GM21717 (cell line): ENCODE measurements at regions not wholly inside any gene's neighbourhood (a gene's known extent, or its start where the extent isn't known, plus 50 kb on each side); places are given as distances from the start of the nearest gene placed in this dataset.
"Not testable (repeated sequence)": the region's sequence is repeated elsewhere in the genome, so short reads cannot be mapped to it uniquely, and the experiment has no call there.

Source experiments
- ATAC-seq: cut with Tn5 transposase; IDR thresholded peaks from one replicate; pipeline ENCODE4 v1.9.1; 2021; ENCODE audit warnings: mild to moderate bottlenecking, moderate library complexity; ENCODE audit not compliant: unreplicated experiment

DNA sequence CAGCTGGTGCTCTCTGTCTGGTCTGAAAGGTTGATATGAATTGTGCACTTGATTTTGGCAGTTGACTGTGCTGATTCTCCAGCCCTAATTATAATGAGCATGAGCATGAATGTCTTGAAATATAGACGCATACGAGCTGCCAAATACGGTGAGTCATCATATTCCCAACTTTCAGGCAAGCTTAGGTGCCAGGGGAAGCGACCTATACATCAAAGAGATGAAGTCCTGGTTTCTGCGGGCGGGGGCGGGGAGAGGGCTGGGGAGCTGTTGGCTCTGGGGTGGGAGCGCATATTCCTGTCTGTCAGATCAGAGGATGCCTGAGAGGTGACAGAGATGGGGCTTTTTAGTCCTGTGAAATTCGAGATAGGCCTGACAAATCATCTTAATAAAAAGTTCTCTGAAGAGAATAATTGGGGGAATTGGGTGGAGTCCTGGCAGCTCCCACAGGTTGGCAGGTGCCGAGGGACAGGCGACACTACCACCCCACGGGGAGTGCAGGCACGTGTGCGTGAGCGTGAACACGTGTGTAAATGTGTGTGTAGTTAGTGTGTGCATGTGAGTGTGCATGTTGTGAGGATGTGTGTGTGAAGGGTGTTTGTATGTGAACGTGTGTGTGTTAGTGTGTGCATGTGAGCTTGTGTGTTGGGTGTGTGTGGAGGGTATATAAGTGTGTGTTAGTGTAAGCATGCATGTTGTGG, 865.3 kb downstream of the TBC1D22A start:
- no peak for ATAC-seq

DNA sequence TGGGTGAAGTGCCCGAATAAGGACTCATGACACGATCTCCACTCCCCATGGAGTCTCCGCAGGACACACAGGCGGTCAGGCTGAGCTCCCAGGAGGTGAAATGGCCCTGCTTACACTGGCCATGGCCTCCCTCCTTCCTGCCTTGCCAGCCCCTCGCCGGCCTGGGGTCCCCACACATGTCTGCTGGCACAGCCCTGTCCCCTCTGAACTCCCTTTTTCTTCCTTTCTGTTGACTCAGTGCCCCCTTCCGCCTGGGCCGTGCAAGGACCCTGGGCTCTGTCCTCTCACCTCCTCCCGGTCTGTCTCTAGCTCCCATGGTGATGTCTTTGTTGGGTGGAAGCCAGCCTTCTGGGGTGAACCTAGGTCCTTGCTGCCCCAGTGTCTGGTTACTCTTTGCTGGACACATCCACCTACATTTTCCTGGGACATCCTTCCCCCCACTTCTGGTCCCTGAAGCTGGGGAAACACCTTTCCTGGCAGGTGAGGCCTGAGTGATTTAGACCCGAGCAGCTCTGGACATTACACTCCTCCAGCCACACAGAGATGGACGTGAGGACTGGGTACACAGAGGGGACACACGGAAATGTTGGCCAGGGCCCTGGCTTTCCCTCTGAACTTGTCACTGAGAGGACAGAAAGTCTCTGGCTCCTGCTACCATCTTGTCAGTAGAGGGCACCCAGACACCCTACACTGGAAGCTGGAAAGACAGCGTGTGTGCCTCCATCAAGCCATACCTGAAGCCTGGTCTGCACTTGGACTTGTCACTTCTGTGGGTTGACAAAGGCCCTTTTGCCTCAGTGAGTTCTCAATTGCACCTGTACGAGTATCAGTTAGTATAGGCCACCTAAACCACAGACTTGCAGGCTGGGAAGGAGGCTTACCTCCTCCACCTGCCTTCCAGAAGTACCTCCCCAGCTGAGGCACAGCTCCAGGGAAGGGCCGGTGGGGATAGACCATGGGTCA, 864.3 kb downstream of the TBC1D22A start:
- ATAC-seq, result no peak

DNA sequence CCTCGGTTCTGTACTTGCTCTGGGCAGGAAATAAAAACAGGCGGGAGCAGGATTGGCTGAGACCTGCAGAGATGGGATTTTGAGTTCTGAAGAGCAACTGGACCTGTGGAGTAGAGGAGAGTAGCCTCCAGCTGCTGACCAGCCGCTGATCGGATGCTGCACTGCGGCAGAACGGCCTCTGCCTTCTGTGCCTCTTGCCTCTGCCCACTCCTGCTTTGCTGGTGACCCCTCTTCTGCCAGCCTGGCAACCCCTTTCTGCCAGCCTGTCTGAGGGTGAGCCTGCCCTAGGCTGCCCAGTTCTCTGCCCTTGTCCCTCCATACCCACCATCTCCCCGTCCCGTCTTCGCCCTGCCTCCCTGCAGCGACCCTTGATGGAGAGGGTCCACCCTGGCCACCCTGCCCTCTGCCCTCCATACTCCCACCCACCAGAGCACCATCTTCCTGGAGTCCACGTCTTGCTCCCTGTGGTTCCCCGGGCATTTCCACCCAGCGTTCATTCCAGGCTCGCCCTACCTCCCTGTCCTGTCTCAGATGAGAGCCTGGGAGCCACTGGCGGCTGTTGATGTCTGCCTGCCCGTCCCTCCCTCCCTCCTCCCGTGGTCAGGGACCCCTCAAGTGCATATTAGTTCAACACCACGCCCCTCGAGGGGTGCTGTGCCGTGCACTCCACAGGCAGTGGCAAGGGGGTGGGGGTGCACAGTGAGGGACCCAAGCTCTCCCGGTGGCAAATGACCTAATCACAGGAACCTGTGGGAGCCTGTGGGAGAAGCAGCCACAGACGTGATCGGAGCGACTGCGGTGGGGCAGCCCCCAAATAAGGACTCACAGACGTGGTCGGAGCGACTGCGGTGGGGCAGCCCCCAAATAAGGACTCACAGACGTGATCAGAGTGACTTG, 863.3 kb downstream of the TBC1D22A start:
- ATAC-seq, result no peak

DNA sequence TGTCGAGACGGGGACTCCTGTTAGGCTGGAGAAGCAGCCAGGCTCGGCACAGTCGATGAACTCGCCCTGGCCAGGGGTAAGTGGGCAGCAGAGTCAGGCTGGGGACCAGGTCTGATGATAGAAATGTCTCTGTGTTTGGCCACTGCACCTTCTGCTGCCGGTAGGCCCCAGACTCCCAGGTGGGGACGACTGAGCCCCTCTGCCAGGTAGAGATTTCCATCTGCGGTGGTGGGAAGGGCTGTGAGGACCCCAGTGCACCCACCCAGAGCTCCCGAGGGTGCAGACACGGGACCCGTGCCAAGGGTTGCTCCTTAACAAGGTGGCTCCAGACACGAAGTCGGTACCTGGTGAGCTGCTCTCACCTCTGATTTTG, 862.5 kb downstream of the TBC1D22A start:
- ATAC-seq, result no peak

DNA sequence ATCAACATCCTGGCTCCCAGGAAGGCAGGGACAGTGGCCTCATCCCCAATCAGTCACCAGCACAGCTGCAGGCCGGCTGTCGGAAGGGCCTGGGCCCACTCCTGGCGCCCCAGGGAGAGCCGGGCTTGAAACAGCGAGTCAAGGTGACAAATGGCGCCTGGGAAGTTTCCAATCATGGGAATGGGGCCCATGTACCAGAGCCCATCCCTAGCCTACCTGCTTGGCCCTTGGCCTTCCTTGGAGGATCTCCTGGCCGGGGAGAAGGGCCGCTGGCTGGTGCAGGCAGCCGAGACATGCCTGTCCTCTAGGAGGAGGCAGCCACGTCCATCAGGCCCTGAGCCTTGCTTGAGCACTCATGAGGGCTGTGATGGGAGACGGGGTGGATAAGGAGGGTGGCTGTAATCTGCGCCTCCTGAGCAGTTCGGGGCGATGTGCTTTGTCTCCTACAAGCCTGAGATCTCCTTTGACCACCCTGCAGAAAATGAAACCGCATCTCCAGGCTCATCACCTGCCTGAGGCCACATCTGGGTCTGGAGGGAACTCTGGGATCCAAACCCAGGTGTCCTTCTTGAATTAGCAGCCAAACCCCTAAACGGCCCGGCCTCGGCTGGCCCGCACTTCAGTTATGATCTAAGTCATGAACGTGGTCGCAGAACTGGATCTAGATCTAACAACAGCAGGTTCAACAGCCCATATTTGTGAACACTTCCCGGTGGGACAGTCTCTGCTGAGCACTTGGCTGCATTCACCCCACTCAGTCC, 862.0 kb downstream of the TBC1D22A start:
- ATAC-seq, result no peak

DNA sequence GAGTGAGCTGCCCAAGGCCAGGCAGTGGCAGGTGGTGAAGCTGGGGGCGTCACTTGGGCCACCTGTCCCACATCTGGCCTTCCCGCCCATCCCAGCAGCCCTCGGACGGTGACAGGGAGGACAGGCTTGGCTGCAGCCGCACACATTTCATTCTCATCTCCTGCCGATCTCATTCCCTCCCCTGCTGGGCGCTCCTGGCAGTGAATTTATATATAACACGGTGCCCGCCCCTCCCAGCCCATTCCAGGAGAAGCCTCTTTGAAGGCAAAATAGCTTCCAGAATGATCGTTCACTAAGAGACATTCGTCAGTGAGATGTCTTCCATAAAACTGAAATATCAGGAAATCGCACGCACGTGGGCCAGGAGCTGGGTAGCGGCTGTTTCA, 861.3 kb downstream of the TBC1D22A start:
- no peak for ATAC-seq

DNA sequence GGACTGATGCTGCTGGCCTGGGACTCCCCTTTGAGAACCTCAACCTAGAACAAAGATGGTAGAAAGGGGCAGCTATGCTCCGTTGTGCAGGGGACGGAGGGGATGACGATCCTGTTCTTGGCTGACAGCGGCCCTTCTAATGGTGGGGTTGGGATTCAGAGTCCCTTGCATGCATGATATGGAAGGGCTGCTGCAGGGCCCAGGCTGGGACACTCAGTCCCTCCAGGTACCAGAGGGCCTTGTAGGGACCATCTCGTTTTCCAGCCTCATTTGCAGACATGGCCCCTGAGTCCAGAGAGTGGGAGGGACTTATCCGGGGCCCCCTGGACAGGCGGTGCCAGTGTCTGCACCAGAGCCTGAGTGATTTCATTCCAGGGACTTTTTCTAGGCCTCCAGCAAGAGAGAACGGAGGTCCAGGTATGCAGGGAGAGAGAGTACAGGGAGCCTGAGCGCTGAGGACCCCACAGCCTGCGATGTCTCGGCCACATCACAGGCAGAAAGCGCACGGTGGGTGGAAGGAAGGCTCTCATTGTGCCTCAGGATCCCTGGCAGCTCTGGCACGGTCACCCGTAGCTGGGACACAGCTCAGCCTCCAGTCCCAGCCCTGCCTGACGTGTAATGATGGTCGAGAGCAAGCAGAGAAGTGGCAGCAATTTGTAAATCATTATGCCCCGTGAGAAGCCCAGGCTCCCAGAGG, 860.8 kb downstream of the TBC1D22A start:
- ATAC-seq, result no peak

DNA sequence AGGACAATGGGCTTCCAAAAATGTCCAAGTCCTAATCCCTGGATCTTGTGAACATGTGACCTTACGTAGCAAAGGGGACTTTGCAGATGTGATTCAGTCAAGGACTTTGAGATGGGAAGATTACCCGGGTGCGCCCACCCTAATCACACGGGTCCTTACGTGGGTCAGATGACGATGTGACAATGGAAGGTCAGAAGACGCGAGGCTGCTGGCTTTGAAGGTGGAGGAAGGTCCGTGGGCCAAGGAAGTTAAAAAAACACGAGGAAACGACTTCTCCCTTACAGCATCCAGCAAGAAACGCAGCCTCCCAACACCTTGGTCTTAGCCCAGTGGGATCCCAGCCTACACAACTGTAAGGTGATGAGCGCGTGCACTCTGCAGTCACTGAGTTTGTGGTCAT, 860.1 kb downstream of the TBC1D22A start:
- no peak for ATAC-seq

DNA sequence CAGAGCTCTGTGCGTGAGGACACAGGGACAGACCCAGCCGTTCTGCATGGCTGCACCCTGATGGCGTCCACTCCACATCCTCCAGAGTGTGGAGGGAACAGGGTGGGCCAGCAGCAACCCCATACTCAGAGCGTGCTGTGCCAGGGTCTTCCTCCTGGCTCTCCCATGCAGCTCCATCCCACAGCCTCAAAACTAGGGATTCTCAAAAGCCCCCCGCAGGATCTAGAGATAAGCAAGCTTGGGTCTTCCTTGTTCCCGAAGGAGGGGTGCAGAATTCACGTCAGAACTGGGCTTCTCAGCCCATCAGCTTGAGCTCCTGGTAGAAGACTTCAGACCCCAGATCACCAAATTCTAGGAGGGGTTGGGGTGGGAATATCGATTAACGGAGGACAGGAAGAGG, 858.8 kb downstream of the TBC1D22A start:
- no peak for ATAC-seq

DNA sequence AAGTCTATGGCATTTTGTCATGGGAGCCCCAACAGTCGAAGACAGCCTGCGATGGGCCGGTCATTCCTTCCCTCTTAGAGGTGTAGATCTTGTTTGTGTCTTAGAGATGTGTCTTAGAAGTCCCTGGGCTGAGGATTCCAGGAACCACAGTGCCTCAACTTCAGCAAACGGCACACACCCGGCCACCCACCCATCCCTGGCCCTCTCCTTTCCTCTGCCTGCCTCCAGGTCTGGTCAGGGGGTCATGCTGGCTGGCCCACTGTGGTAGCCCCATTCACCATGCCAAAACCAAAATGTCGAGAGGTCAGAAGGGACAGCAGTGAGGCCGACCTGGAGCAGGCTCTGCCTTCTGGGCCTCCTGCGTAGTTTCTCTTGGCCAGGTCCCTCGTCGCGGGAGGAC, 857.9 kb downstream of the TBC1D22A start:
- ATAC-seq, result no peak

DNA sequence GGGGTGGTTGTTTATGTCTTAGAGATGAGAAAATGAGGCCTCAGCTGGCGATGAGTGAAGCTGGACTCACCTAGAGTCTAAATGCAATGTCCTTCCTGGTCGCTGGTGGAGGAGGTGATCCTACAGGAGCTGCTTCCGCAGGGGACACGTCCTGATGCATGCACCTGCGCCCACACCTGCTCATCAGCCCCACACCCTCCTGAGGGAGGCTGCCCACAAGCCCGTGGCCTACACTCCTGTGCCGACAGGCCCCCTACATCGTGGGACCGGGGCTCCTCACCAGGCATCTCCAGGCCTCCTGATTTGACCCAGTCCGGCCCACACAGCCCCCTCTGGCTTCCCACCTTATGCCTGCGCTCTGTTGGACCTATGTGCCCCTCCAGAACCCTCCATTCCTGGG, 857.2 kb downstream of the TBC1D22A start:
- ATAC-seq, result no peak

DNA sequence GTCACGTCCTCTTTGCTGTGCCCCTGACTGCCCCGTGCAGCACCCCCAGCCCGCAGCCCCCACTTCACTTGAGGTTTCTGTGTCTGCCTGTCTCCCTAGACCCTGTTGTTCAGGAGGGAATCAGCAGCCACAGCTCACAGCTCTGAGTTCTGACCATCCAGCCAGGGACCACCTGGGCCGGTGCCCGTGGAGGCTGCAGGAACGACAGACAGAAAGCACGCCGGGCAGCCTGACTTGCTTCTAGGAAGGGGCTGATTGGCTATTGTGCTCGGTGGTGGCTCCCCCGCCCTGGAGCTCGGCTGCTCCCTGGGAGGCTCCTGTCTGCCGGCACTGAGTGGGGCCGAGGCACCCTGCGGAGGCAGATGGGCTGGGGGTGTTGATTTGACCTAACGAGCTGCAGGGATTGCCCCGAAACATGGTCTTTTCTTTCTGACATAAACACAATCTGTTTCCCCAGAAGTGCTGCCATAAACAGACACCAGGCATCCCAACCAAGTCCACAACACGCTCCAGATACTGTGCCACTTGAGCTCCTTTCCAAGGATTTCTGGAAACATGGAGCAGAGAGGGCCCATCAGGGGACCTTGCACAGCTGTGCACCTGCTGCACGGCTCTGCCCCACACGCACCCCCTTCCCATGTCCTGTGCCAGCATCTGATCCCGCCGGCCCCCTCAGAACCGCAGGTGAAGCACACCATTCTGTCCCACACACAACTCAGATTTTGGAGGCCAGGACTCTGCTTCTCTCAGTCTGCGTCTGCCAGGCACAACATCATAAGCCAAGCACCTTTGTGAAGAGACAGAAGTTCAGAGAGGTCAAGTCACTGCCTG, 855.9 kb downstream of the TBC1D22A start:
- no peak for ATAC-seq

DNA sequence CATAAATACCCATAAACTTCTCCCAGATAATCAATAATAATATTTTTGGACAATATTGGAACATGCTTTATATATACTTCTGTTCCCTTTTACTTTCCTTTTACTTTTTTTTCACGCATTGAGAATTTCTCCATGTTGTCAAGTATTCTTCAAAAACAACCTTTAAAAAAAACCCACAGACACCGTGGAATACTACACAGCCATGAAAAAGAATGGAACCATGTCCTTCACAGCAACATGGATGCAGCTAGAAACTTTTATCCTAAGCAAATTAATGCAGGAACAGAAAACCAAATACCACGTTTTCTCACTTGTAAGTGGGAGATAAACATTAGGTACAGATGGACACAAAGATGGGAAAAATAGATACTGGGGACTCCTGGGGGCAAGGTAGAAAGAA, 854.7 kb downstream of the TBC1D22A start:
- no peak for ATAC-seq

DNA sequence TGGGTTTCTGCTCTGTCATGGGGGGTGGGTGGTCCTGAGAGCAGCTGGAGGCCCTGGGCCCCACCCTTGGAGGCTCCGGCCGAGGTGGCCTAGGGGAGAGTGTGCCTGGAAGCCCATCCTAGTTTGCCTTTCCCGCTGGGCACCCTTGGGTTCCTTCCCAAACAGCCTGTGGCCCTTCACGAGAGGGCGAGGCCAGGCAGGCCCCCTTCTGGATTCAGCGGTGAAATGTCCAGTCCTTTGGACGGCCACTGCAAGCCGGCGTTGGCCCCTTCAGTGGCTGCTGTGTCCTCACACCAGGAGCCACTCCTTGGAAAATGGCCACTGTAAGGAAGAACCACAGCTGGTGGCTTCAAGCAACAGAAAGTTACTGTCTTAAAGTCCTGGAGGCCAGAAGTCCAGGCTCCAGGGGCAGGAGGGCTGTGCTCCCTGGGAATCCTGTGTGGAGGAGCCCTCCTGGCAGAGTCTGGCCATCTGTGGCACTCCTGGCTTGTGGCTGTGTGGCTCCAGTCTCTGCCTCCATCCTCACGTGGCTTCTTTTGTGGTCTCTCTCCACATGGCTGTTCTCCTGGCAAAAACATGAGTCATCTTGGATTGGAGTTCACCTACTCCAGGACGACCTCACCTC, 854.1 kb downstream of the TBC1D22A start:
- ATAC-seq, result no peak

DNA sequence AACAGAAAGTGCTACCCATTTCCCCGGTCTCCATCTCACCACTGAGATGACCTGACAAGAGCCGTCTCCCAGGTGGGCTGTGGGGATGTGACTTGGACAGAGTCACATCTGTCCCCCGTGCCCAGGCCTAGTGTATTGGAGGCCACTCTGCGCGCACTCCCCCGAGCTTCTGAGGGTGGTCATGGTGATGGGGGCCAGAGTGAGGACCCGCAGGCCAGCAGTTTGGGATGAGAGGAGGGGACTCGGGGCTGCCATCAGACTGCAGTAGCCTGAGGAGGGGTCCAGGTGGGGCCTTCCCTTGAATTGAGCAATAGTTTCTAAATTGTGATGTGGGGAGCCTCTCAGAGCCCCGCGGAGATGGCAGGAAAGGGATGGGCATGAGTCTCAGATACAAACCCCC, 852.6 kb downstream of the TBC1D22A start:
- ATAC-seq, result no peak

DNA sequence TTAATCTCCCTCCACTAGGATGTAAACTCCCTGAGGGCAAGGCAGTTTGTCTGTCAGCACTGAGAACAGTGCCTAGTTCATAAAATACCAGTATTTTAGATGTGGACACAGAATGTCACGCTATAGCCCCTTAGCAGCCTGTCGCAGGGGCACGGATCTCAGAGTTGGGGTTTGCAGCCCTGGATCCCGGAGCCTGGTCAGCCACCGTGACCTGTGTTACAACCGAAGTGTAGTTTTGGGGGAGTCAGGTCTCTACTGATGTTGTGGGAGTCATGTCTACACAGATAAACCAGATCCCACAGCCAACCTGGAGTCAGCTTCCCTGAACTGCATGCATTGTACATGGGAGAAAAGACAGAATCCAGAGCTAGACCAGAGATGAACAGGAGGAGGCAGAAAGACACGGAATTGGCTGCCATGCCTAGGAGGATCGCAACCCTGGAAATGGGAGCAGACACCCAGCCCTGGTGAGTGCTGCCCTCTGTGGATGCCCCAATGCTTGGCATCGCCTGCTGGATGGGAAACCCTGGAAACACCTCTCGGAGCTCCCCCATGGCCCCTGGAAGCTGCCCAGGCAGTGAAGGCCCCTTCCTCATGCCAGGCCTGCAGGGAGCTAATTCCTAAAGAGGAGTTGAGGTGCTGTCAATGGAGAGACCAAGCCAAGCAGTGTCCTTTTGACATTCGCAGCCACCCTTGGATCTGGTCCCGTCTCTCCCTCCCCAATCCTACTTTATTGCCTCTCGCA, 851.3 kb downstream of the TBC1D22A start:
- no peak for ATAC-seq

DNA sequence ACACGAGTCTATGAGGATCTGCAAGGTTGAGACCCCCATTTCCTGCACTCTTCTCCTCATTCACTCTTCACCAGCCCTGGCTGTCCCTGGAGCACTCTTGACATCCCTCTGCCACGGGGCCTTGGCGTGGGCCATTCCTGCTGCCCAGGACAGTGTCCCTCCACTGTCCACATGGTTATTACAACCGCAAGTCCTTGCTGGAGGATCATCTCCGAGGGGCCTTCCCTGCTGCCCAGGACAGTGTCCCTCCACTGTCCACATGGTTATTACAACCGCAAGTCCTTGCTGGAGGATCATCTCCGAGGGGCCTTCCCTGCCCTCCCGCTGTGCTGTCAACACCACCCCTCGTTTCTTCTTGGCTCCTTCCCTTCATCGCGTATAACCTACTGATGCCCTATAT, 850.7 kb downstream of the TBC1D22A start:
- not testable (repeated sequence) for ATAC-seq
